HL-60 (cell line): ENCODE measurements at regions not wholly inside any gene's neighbourhood (a gene's known extent, or its start where the extent isn't known, plus 50 kb on each side); places are given as distances from the start of the nearest gene placed in this dataset.

ENCODE experiments used
- CTCF ChIP-seq: IDR thresholded peaks from one replicate; pipeline ENCODE4 v1.5.1; 2011; ENCODE audit warnings: low read length, control low read depth, inconsistent platforms; ENCODE audit not compliant: insufficient read depth
- GABPA ChIP-seq: IDR thresholded peaks from 2 replicates; pipeline ENCODE4 v1.6.1; 2012; ENCODE audit warnings: low read depth
- POLR2AphosphoS5 ChIP-seq: IDR thresholded peaks from 2 replicates; pipeline ENCODE4 v1.6.1; 2012; ENCODE audit warnings: low read depth

GRCh38 chr5:106189121-106189809 is 1481.5 kb downstream of the EFNA5 start:
- TF ChIP-seq CTCF (no peak), POLR2AphosphoS5 (no peak), GABPA (no peak)
